Fibroblast of peridontal ligament (primary cell): ENCODE measurements at regions not wholly inside any gene's neighbourhood (a gene's known extent, or its start where the extent isn't known, plus 50 kb on each side); places are given as distances from the start of the nearest gene placed in this dataset.

Experiments used
- DNase-seq: peaks from one replicate; pipeline ENCODE4 v3.0.0-alpha.2; 2010; ENCODE audit errors: extremely low read depth

DNA sequence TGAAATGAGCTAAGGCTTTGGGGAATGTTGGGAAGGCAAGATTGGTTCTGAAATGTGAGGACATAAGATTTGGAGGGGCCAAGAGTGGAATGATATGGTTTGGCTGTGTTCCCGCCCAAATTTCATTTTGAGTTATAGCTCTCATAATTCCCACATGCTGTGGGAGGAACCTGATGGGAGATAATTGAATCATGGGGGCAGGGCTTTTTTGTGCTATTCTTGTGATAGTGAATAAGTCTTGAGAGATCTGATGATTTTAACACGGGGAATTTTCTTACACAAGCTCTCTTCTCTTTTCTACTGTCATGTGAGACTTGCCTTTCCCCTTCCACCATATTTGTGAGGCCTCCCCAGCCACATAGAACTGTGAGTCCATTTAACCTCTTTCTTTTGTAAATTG lies 157.6 kb upstream of the C1QTNF7 start:
- DNase-seq: peak; percentile 12

- no peak for DNase-seq
Measured at GRCh38 chr4:15286041-15286440, 141.8 kb upstream of the C1QTNF7 start.

- peak; percentile 62 for DNase-seq
Measured at GRCh38 chr4:15291122-15291521, 136.7 kb upstream of the C1QTNF7 start.

DNA sequence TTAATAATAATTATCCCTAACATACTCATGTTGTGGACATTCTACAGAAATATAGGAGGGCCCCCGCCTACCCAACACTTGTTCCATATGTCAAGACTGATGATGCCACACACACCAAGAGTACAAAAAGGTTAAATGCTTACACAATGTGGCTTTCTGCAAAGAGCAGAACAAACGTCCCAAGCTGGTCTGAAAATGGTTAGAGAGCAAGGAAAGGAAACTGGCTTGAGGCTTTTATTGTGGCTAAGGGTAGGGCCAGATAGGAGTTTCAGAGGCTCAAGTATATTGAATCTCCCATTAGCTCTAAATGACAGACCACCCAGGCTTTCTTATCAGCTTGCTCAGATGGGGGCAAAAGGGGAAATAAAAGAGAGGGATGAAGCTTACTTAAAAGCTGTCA lies 134.1 kb upstream of the C1QTNF7 start:
- no peak for DNase-seq

GRCh38 chr4:15294202-15294601 lies 133.6 kb upstream of the C1QTNF7 start:
- DNase-seq: no peak

DNA sequence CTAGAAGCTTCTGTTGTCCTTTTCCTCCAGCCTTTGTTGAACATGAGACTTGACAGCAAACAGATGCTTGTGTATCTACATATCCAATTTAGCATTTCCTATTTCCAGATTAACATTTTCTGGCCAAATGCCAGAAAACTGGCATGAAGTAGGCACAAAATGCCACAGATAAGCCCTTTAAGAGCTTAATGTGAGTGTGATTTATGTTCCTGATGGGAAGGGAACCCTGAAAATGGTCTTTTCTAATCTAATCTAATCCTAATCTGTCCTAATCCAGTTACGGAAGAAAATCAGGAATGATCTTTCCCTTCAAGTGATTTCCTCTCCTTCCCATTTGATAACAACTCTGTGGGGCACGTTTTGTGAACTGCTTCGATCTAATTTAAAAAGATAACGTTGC lies 133.0 kb upstream of the C1QTNF7 start:
- no peak for DNase-seq

GRCh38 chr4:15295421-15296162 lies 132.2 kb upstream of the C1QTNF7 start:
- no peak for DNase-seq

GRCh38 chr4:15297344-15297743 lies 130.5 kb upstream of the C1QTNF7 start:
- DNase-seq: no peak

- DNase-seq: no peak
Measured at GRCh38 chr4:15299627-15300026, 128.2 kb upstream of the C1QTNF7 start.

GRCh38 chr4:15303052-15303641 lies 124.7 kb upstream of the C1QTNF7 start:
- peak; percentile 49 for DNase-seq

DNA sequence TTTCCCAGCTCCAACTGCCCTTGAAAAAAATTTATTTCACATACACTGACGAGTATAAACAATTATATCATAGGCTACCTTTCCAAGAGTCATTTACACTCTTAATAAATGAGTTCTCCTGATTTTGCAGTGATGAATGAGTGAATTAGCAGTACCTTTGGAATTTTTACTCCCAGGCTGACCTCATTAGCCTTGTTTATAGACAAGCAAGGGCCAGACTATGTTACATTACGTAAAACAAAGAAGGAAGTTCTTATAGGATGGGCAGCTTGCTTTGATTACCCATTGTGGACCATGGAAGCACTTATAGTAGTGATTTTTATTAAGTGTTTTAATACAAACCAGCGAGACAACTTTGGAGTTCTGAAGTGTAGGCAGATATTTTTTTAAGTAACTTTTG lies 112.9 kb upstream of the C1QTNF7 start:
- no peak for DNase-seq

DNA sequence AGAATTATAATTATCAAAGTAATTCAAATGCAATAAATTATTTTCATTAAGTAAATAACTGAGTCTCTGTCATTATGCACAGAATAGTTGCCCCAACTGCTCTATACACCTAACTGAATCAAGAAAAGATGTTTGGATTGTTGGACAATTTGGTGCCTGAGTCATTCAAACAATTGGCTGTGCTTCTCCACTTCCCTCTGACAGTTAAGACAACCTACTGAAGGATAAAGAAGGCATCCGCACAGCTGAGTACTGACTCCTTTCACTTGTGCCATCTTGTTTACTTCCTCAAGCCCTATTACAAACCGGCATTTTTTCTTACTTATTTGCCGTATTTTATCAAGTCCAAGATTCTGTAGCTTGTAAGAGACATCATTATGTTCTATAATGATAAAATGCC lies 110.6 kb upstream of the C1QTNF7 start:
- DNase-seq: peak; percentile 55

DNA sequence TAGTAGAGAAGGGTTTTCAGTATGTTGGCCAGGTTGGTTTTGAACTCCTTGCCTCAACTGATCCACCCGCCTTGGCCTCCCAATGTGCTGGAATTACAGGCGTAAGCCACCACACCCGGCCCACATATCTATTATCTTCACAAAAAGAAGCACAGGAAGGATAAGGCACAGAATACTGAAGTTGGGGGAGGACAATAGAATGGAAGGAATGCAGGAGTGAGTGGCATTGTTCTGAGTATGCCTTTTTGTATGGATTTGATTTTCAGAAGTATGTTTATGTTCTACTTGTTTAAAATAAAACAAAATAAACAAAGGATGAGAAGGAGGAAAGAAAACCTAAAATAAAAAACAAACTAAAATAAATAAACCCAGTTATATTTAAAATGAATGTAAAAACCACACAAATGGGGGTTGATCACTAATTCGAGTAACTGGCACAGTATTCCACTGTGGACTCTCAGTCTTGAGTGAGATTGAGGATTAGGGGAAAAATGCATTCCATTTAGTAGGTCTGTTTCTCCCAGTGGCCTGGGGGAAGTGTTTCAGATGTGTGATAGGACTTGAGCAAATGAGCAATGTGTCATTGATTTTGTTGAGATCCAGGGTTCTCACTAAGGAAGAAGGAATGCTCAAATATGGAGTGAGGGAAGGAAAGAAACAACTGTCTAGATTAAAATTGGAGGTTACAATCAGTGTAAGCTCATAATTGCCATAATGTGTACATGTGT lies 109.0 kb upstream of the C1QTNF7 start:
- DNase-seq: peak; percentile 74

- DNase-seq: no peak
Measured at GRCh38 chr4:15320121-15320678, 107.6 kb upstream of the C1QTNF7 start.

- no peak for DNase-seq
Measured at GRCh38 chr4:15322006-15322405, 105.8 kb upstream of the C1QTNF7 start.

GRCh38 chr4:15325987-15326386 lies 101.8 kb upstream of the C1QTNF7 start:
- DNase-seq: no peak

- DNase-seq: peak; percentile 99
Measured at GRCh38 chr4:15327311-15328298, 100.2 kb upstream of the C1QTNF7 start.

DNA sequence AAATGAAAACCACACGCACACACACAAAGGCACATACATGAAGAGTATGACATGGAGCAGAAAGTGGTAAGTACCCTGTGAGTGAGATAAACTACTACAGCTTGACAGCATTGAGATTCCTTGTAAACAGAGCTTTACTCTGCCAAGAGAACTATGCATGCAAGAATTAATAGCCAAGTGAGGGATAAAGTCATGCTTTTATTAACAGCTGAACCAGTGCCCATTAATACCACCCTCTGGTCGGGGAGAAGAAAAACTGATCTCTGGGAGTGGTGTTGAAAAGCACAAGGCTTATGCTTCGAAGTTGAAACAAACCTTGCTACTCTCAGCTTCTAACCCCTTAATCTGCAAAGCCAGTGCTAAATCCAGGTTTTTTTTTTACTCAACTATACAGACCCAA lies 95.9 kb upstream of the C1QTNF7 start:
- no peak for DNase-seq

- DNase-seq: no peak
Measured at GRCh38 chr4:15332377-15332776, 95.5 kb upstream of the C1QTNF7 start.

DNA sequence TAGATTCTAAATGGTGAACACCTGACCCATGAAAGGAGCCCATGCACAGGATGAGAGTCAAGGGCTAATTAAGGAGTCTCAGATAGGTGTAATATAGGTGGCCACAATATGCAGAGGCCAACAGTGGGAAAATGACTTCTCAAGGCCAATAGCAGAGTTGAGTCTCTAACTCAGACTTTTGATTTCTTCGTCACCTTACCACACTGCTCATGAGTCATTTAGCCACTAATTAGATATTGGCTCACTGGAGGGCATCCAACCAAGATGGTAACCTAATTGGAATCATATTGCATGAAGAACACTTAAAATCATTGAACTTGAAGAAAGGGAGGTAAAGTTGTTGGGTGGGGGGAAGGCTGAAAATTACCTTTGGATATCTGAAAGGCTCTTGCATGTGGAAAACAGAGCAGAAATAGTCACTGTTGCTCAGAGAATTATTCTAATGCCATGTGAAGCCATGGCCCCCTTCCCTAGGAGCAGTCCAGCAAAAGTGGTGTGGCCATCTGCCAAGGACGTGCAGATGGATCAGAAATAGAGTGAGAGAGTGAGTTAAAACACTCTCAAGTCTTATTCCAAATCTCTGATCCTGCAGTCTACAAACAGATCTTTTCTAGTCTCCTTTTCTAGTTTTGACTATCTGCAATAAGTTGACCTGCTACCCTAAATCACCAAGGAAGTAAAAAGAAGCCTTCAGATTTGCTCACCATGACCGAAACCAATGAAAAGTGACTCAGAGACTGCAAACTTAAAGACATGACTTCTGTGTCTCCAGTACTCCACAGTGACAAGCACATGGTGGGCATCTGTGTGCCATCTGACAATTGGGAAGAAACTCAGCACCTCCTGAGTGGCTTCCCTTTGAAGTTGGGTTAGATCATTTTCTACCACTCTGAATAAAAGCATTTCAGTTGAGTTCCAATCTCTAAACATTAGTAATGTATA lies 93.9 kb upstream of the C1QTNF7 start:
- peak; percentile 94 for DNase-seq
